A549 (cell line): ENCODE measurements at regions not wholly inside any gene's neighbourhood (a gene's known extent, or its start where the extent isn't known, plus 50 kb on each side); places are given as distances from the start of the nearest gene placed in this dataset.

ENCODE experiments used
- ATAC-seq, 2 experiments: fragments of 200-7000 bp in 1 of 2; fragments of >200 bp in 1 of 2; cut with Nextera tagmentation in 1 of 2; cut with Tn5 transposase in 1 of 2; 3 replicates each; pipeline versions ENCODE4 v1.8.0 to v1.9.1; 2018 to 2020; ENCODE audit warnings: mild to moderate bottlenecking in 1 of 2, moderate library complexity in 1 of 2
- CTCF ChIA-PET: fragments of 300-600 bp; sonication (Branson Sonifier 250); formaldehyde crosslinking; extraction: SDS; loops from one replicate; lab custom pipeline; 2021; ENCODE audit warnings: antibody characterized with exemption, inconsistent platforms; lab: Yijun Ruan, JAX
- POLR2A ChIA-PET: fragments of 350-600 bp; formaldehyde crosslinking; extraction: SDS; loops from one replicate; lab custom pipeline; 2021; ENCODE audit warnings: antibody characterized with exemption, inconsistent platforms; lab: Yijun Ruan, JAX
- DNase-seq, 2 experiments: peaks; one replicate each; pipeline versions ENCODE4 v3.0.0 to v3.0.0-alpha.2; 2011 to 2016; ENCODE audit warnings: low read depth in 1 of 2, low spot score in 1 of 2
- FAIRE-seq: peaks from 2 replicates; lab custom pipeline; 2011; peaks lifted over from hg19 to GRCh38; lab: Jason Lieb, UNC
- H3K27ac ChIP-seq, 2 experiments: fragments of >200 bp; sonication (Bioruptor Twin); formaldehyde crosslinking; 3 replicates each; pipeline ENCODE4 v1.5.1; 2016 to 2017
- H3K4me1 ChIP-seq: fragments of >200 bp; sonication (Bioruptor Twin); formaldehyde crosslinking; 3 replicates; pipeline ENCODE4 v1.6.1; 2016
- H3K4me2 ChIP-seq: fragments of >200 bp; sonication (Bioruptor Twin); formaldehyde crosslinking; 3 replicates; pipeline ENCODE4 v1.6.1; 2016
- H3K4me3 ChIP-seq: fragments of >200 bp; sonication (Bioruptor Twin); formaldehyde crosslinking; 3 replicates; pipeline ENCODE4 v1.5.1; 2016
- H3K9me3 ChIP-seq: fragments of >200 bp; sonication (Bioruptor Twin); formaldehyde crosslinking; 3 replicates; pipeline ENCODE4 v1.6.1; 2016
- CBX8 ChIP-seq: fragments of 200-600 bp; sonication (generic); IDR thresholded peaks from 2 replicates; pipeline ENCODE4 v1.6.1; 2016
- CEBPB ChIP-seq, 2 experiments: fragments of >200 bp in 1 of 2; sonication (Bioruptor Twin) in 1 of 2; formaldehyde crosslinking in 1 of 2; IDR thresholded peaks; 2 replicates each; pipeline ENCODE4 v1.6.1; 2012 to 2016
- CHD2 ChIP-seq: fragments of 150-350 bp; IDR thresholded peaks from 2 replicates; pipeline ENCODE4 v1.6.1; 2014; ENCODE audit warnings: low read length; ENCODE audit not compliant: partially characterized antibody
- CHD4 ChIP-seq: fragments of 200-600 bp; sonication (generic); IDR thresholded peaks from 2 replicates; pipeline ENCODE4 v1.6.1; 2016; ENCODE audit warnings: antibody characterized with exemption, mild to moderate bottlenecking, borderline replicate concordance
- CTCF ChIP-seq: fragments of >200 bp; sonication (Bioruptor Twin); formaldehyde crosslinking; IDR thresholded peaks from 3 replicates; pipeline ENCODE4 v1.5.1; 2016
- ELK1 ChIP-seq: fragments of 150-350 bp; IDR thresholded peaks from 2 replicates; pipeline ENCODE4 v1.6.1; 2014; ENCODE audit warnings: low read depth, mild to moderate bottlenecking, low read length
- EP300 ChIP-seq, 2 experiments: fragments of >200 bp; sonication (Bioruptor Twin); formaldehyde crosslinking; IDR thresholded peaks; 2 replicates in 1 of 2; 3 replicates in 1 of 2; pipeline ENCODE4 v1.6.1; 2016 to 2017
- FOXS1 ChIP-seq: fragments of 250-450 bp; sonication (Bioruptor Pico); IDR thresholded peaks from 2 replicates; pipeline ENCODE4 v1.5.0; 2020; ENCODE audit warnings: mild to moderate bottlenecking, moderate library complexity
- GATA3 ChIP-seq: IDR thresholded peaks from 2 replicates; pipeline ENCODE4 v1.6.1; 2012; ENCODE audit warnings: borderline replicate concordance
- HDAC2 ChIP-seq: fragments of 200-600 bp; sonication (generic); IDR thresholded peaks from 2 replicates; pipeline ENCODE4 v1.6.1; 2016
- HES2 ChIP-seq: fragments of >200 bp; sonication (Bioruptor Twin); formaldehyde crosslinking; IDR thresholded peaks from 2 replicates; pipeline ENCODE4 v1.6.1; 2016
- HEYL ChIP-seq: fragments of 250-450 bp; sonication (Bioruptor Pico); IDR thresholded peaks from 2 replicates; pipeline ENCODE4 v1.8.0; 2021; ENCODE audit warnings: mild to moderate bottlenecking, moderate library complexity
- JUN ChIP-seq, 2 experiments: fragments of >200 bp; sonication (Bioruptor Twin); formaldehyde crosslinking; IDR thresholded peaks; 2 replicates in 1 of 2; 3 replicates in 1 of 2; pipeline ENCODE4 v1.6.1; 2016 to 2017
- KDM1A ChIP-seq: fragments of 200-600 bp; sonication (generic); IDR thresholded peaks from 2 replicates; pipeline ENCODE4 v1.6.1; 2016; ENCODE audit warnings: low read depth, mild to moderate bottlenecking
- MAFK ChIP-seq: fragments of 450-650 bp; IDR thresholded peaks from 2 replicates; pipeline ENCODE4 v1.6.1; 2014; ENCODE audit not compliant: partially characterized antibody
- MAZ ChIP-seq: fragments of 150-350 bp; IDR thresholded peaks from 2 replicates; pipeline ENCODE4 v1.6.1; 2014; ENCODE audit warnings: antibody characterized with exemption, low read depth, low read length, borderline replicate concordance
- MYC ChIP-seq: IDR thresholded peaks from 2 replicates; pipeline ENCODE4 v1.6.1; 2012; ENCODE audit warnings: mild to moderate bottlenecking, inconsistent platforms, low read length, improper control_type of control experiment, borderline replicate concordance
- NPAS2 ChIP-seq: fragments of 250-450 bp; sonication (Bioruptor Pico); IDR thresholded peaks from 2 replicates; pipeline ENCODE4 v1.8.0; 2022; ENCODE audit warnings: mild to moderate bottlenecking, moderate library complexity, borderline replicate concordance
- NR3C1 ChIP-seq: fragments of >200 bp; sonication (Bioruptor Twin); formaldehyde crosslinking; IDR thresholded peaks from 3 replicates; pipeline ENCODE4 v1.6.1; 2017
- PHF8 ChIP-seq: fragments of 200-600 bp; sonication (generic); IDR thresholded peaks from 2 replicates; pipeline ENCODE4 v1.6.1; 2016; ENCODE audit warnings: low read depth, mild to moderate bottlenecking, antibody characterized with exemption, moderate library complexity, borderline replicate concordance
- RAD21 ChIP-seq, 2 experiments: fragments of >200 bp in 1 of 2; sonication (Bioruptor Twin) in 1 of 2; formaldehyde crosslinking in 1 of 2; IDR thresholded peaks in 1 of 2; conservative IDR thresholded peaks in 1 of 2; 2 replicates in 1 of 2; 3 replicates in 1 of 2; pipeline ENCODE4 v1.6.1; 2012 to 2018; ENCODE audit warnings: inconsistent platforms in 1 of 2
- RCOR1 ChIP-seq: fragments of 150-350 bp; IDR thresholded peaks from 2 replicates; pipeline ENCODE4 v1.6.1; 2014; ENCODE audit warnings: antibody characterized with exemption, low read length, low read depth
- RFX5 ChIP-seq: fragments of 450-650 bp; IDR thresholded peaks from 2 replicates; pipeline ENCODE4 v1.7.1; 2014; ENCODE audit warnings: antibody characterized with exemption, mild to moderate bottlenecking, moderate library complexity
- RNF2 ChIP-seq: fragments of 200-600 bp; sonication (generic); IDR thresholded peaks from 2 replicates; pipeline ENCODE4 v1.6.1; 2016; ENCODE audit warnings: low read depth, mild to moderate bottlenecking, antibody characterized with exemption, moderate library complexity, borderline replicate concordance
- SREBF2 ChIP-seq: fragments of 450-650 bp; IDR thresholded peaks from 2 replicates; pipeline ENCODE4 v1.6.1; 2014; ENCODE audit warnings: mild to moderate bottlenecking, moderate library complexity
- ZC3H11A ChIP-seq: fragments of 450-650 bp; IDR thresholded peaks from 2 replicates; pipeline ENCODE4 v1.6.1; 2014; ENCODE audit warnings: antibody characterized with exemption, mild to moderate bottlenecking
- ZFP36 ChIP-seq: fragments of 450-650 bp; IDR thresholded peaks from 2 replicates; pipeline ENCODE4 v1.6.1; 2014; ENCODE audit warnings: borderline replicate concordance; ENCODE audit not compliant: partially characterized antibody
- WGBS: methylation state at CpG from one replicate; pipeline ENCODE4 v1.1.6; 2017; ENCODE audit errors: missing lambda C conversion rate; 5-methylcytosine and 5-hydroxymethylcytosine counted together
- TF ChIP-seq, protein P1 (sequence below): fragments of 450-650 bp; IDR thresholded peaks from 2 replicates; pipeline ENCODE4 v1.6.1; 2014; ENCODE audit warnings: antibody characterized with exemption
- TF ChIP-seq, protein P2 (sequence below): fragments of 200-600 bp; sonication (generic); IDR thresholded peaks from 2 replicates; pipeline ENCODE4 v1.6.1; 2016; ENCODE audit warnings: antibody characterized with exemption, mild to moderate bottlenecking, moderate library complexity

- Histone ChIP-seq H3K9me3 (no peaks in the 10 kb centered on the region; the same call in 1 of the 3 replicates), H3K4me2 (no peak overlapping the region), H3K27ac (no peak overlapping the region), H3K4me1 (no peaks in the 10 kb centered on the region), H3K4me3 (no peak overlapping the region)
- ChIA-PET CTCF (no interaction called here), POLR2A (no interaction called here)
- no peak for FAIRE-seq
- 12% methylated on average over 6 of the region's 6 CpGs for WGBS
- ATAC-seq: no peak
- TF ChIP-seq SREBF2: no peak
- TF ChIP-seq JUN (IDR thresholded peaks at IDR 0.05): no peak
- TF ChIP-seq ZC3H11A: no peak
- TF ChIP-seq, protein P1, sequence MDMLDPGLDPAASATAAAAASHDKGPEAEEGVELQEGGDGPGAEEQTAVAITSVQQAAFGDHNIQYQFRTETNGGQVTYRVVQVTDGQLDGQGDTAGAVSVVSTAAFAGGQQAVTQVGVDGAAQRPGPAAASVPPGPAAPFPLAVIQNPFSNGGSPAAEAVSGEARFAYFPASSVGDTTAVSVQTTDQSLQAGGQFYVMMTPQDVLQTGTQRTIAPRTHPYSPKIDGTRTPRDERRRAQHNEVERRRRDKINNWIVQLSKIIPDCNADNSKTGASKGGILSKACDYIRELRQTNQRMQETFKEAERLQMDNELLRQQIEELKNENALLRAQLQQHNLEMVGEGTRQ: no peak
- no peak for TF ChIP-seq RAD21 (conservative IDR thresholded peaks at IDR 0.05 in 1 of 2, IDR thresholded peaks at IDR 0.05 in 1 of 2)
- TF ChIP-seq CTCF: no peak
- no peak for TF ChIP-seq RNF2
- no peak for TF ChIP-seq RCOR1
- no peak for TF ChIP-seq KDM1A
- no peak for TF ChIP-seq ZFP36
- no peak for TF ChIP-seq MYC
- no peak for TF ChIP-seq CHD2
- TF ChIP-seq, protein P2, sequence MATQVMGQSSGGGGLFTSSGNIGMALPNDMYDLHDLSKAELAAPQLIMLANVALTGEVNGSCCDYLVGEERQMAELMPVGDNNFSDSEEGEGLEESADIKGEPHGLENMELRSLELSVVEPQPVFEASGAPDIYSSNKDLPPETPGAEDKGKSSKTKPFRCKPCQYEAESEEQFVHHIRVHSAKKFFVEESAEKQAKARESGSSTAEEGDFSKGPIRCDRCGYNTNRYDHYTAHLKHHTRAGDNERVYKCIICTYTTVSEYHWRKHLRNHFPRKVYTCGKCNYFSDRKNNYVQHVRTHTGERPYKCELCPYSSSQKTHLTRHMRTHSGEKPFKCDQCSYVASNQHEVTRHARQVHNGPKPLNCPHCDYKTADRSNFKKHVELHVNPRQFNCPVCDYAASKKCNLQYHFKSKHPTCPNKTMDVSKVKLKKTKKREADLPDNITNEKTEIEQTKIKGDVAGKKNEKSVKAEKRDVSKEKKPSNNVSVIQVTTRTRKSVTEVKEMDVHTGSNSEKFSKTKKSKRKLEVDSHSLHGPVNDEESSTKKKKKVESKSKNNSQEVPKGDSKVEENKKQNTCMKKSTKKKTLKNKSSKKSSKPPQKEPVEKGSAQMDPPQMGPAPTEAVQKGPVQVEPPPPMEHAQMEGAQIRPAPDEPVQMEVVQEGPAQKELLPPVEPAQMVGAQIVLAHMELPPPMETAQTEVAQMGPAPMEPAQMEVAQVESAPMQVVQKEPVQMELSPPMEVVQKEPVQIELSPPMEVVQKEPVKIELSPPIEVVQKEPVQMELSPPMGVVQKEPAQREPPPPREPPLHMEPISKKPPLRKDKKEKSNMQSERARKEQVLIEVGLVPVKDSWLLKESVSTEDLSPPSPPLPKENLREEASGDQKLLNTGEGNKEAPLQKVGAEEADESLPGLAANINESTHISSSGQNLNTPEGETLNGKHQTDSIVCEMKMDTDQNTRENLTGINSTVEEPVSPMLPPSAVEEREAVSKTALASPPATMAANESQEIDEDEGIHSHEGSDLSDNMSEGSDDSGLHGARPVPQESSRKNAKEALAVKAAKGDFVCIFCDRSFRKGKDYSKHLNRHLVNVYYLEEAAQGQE: no peak
- TF ChIP-seq MAFK: no peak
- no peak for TF ChIP-seq CEBPB (IDR thresholded peaks at IDR 0.05)
- TF ChIP-seq PHF8: no peak
- no peak for TF ChIP-seq HES2
- DNase-seq: no peak
These were observed 954.1 kb downstream of the AACS start for GRCh38 chr12:126019385-126019784.

DNA sequence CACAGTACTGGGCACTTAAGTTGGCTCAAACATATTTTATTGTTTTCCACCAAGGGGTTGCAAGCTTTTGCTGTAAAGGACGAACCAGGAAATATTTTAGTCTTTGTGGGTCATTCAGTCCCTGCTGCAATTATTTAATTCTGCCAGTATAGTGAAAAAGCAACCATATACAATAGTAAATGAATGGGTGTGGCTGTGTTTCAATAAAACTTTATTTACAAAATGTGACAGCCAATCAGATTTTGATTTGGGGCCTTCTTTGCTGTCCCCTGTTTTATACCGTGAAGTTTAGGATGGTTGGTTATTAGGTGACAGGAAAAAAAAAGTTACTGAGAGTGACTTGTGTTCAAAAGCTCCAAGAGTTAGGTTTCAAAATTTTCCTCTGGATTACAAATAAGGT lies 956.4 kb downstream of the AACS start:
- POLR2A ChIA-PET: no interaction called here
- H3K9me3 ChIP-seq: no peaks in the 10 kb centered on the region; the same call in 2 of the 3 replicates
- no peak overlapping the region for H3K27ac ChIP-seq
- DNase-seq (no peak), ATAC-seq (no peak), FAIRE-seq (no peak)
- CTCF ChIA-PET: interaction anchor here (0.6 kb wide), 1 partner anchor 156 kb away, joined by 3 read pairs; no protein-coding TSS in a partner anchor
- H3K4me1 ChIP-seq: no peaks in the 10 kb centered on the region
- WGBS: 0% methylated on average over 2 of the region's 2 CpGs
- no peak overlapping the region for H3K4me3 ChIP-seq
- no peak overlapping the region for H3K4me2 ChIP-seq
- TF ChIP-seq FOXS1 (no peak), MAZ (no peak), RCOR1 (no peak), NPAS2 (no peak), ELK1 (no peak), HDAC2 (no peak), GATA3 (no peak), PHF8 (no peak), NR3C1 (no peak), HEYL (CRISPR knock-in tag) (no peak), EP300 (IDR thresholded peaks at IDR 0.05) (no peak), RFX5 (no peak), CHD4 (no peak), JUN (IDR thresholded peaks at IDR 0.05) (no peak), CHD2 (no peak), MAFK (no peak), CBX8 (no peak), ZC3H11A (no peak)
